Keratinocyte (primary cell): ENCODE measurements at regions not wholly inside any gene's neighbourhood (a gene's known extent, or its start where the extent isn't known, plus 50 kb on each side); places are given as distances from the start of the nearest gene placed in this dataset.

Source experiments
- DNase-seq: peaks from one replicate; pipeline ENCODE4 v3.0.0-alpha.2; 2011; ENCODE audit warnings: low read depth, missing footprints, low spot score
- FAIRE-seq: peaks from 2 replicates; lab custom pipeline; 2011; peaks lifted over from hg19 to GRCh38; lab: Jason Lieb, UNC
- H2AFZ ChIP-seq: 2 replicates; pipeline ENCODE4 v1.6.0; 2012; ENCODE audit warnings: low read length, control low read depth, inconsistent platforms; ENCODE audit not compliant: control insufficient read depth
- H3K27ac ChIP-seq: 2 replicates; pipeline ENCODE4 v1.5.1; 2011; ENCODE audit warnings: low read length; ENCODE audit not compliant: control insufficient read depth, insufficient read depth
- H3K27me3 ChIP-seq: 3 replicates; pipeline ENCODE4 v1.6.0; 2011; ENCODE audit warnings: low read length; ENCODE audit not compliant: control insufficient read depth, insufficient read depth; ENCODE audit errors: extremely low read depth
- H3K36me3 ChIP-seq, 2 experiments: 2 replicates in 1 of 2; 3 replicates in 1 of 2; pipeline ENCODE4 v1.5.1; 2011; ENCODE audit warnings: low read length in 2 of 2, mild to moderate bottlenecking in 1 of 2; ENCODE audit not compliant: control insufficient read depth in 2 of 2, insufficient read depth in 2 of 2; ENCODE audit errors: extremely low read depth in 1 of 2
- H3K4me1 ChIP-seq: 3 replicates; pipeline ENCODE4 v1.5.1; 2011; ENCODE audit warnings: low read length; ENCODE audit not compliant: control insufficient read depth, insufficient read depth; ENCODE audit errors: extremely low read depth
- H3K4me2 ChIP-seq: 3 replicates; pipeline ENCODE4 v1.6.0; 2011; ENCODE audit warnings: low read depth, low read length; ENCODE audit not compliant: control insufficient read depth, insufficient read depth; ENCODE audit errors: extremely low read depth
- H3K4me3 ChIP-seq, 3 experiments: fragments of 200-600 bp in 1 of 3; sonication (generic) in 1 of 3; 2 replicates in 2 of 3; 3 replicates in 1 of 3; pipeline ENCODE4 v1.5.1; 2011 to 2016; ENCODE audit warnings: low read length in 3 of 3, mild to moderate bottlenecking in 3 of 3, control low read depth in 2 of 3, inconsistent platforms in 1 of 3, low read depth in 1 of 3, mixed read lengths in 1 of 3, mixed run types in 1 of 3, moderate library complexity in 1 of 3; ENCODE audit not compliant: control insufficient read depth in 2 of 3, insufficient read depth in 2 of 3; ENCODE audit errors: extremely low read depth in 1 of 3
- H3K79me2 ChIP-seq: 2 replicates; pipeline ENCODE4 v1.6.0; 2012; ENCODE audit warnings: low read length; ENCODE audit not compliant: control insufficient read depth, insufficient read depth
- H3K9ac ChIP-seq: 3 replicates; pipeline ENCODE4 v1.6.0; 2011; ENCODE audit warnings: low read length; ENCODE audit not compliant: control insufficient read depth, insufficient read depth; ENCODE audit errors: extremely low read depth
- H3K9me1 ChIP-seq: 3 replicates; pipeline ENCODE4 v1.6.0; 2011; ENCODE audit warnings: low read length; ENCODE audit not compliant: control insufficient read depth, insufficient read depth; ENCODE audit errors: extremely low read depth
- H3K9me3 ChIP-seq: 2 replicates; pipeline ENCODE4 v1.5.1; 2012; ENCODE audit warnings: low read depth, low read length; ENCODE audit not compliant: control insufficient read depth
- H4K20me1 ChIP-seq: 3 replicates; pipeline ENCODE4 v1.6.0; 2011; ENCODE audit warnings: low read length; ENCODE audit not compliant: control insufficient read depth, insufficient read depth; ENCODE audit errors: extremely low read depth
- EZH2 ChIP-seq: IDR thresholded peaks from one replicate; pipeline ENCODE4 v1.6.1; 2012; ENCODE audit warnings: inconsistent platforms, mild to moderate bottlenecking, low read length, moderate library complexity
- dilution Hi-C: fragments of 300-500 bp; cut with MboI; formaldehyde crosslinking; loops from one replicate; pipeline ENCODE4 v1.7.0; 2020; ENCODE audit warnings: low sequenced_read_pairs; ENCODE audit not compliant: extremely low pct_ligation_motif_present
- TF ChIP-seq, protein P1 (sequence below), 3 experiments: IDR thresholded peaks in 1 of 3; conservative IDR thresholded peaks in 1 of 3; optimal IDR thresholded peaks in 1 of 3; 2 replicates in 2 of 3; 3 replicates in 1 of 3; pipeline versions ENCODE3 to v1.5.1; 2011; ENCODE audit warnings: low read length in 3 of 3, mild to moderate bottlenecking in 3 of 3, moderate library complexity in 2 of 3, control low read depth in 1 of 3, inconsistent platforms in 1 of 3; ENCODE audit not compliant: insufficient read depth in 2 of 3; ENCODE audit errors: extremely low read depth in 1 of 3

DNA sequence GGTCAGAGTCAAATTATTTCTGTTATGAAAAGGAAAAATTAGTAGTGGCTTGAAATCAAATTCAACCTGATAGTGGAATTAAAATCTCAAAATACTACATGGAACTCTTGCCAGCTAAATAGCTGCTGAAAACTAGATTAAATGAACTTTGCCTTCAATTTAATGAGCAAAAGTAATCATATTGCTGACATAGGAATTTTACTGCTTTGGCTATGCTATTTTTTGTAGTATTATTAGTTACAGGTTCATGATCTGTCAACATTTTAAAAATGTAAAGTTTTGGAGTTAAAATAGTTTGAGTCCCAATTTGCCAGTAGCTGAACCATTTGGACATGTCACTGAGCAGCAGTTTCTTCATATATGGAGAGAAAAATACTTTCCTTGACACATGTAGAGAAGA is 81.4 kb downstream of the RERGL start:
- dilution Hi-C loops, result no loop called here
- no peaks in the 10 kb centered on the region for H3K27me3 ChIP-seq

DNA sequence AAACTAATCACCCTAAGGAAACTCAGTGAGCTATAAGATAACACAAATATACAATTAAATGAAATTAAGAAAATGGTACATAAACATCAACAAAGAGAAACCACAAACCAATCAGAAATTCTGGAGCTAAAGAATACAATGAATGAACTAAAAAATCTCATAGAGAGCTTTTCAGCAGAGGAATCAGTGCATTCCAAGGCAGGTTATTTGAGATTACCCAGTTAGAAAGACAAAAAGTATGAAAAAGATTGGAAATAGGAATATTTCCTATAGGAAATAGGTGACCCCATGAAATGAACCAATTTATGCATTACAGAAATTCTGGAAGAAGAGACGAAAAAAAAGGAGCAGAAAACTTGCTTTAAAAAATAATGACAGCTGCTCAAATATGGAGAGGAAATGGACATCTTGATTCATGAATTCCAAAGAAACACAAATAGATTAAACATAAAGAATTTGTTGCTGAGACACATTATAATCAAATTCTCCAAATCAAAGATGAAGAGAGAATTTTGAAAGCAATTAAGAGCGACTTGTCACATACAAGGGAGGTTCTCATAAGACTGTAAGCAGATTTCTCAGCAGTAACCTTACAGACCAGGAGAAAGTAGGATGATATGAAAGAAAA is 90.7 kb downstream of the RERGL start:
- no peak overlapping the region for H3K27ac ChIP-seq
- FAIRE-seq (no peak), DNase-seq (no peak)
- no peak overlapping the region for H3K4me3 ChIP-seq
- no peaks in the 10 kb centered on the region for H4K20me1 ChIP-seq
- no peak overlapping the region for H2AFZ ChIP-seq
- no peaks in the 10 kb centered on the region for H3K4me1 ChIP-seq
- H3K27me3 ChIP-seq, result no peaks in the 10 kb centered on the region
- dilution Hi-C loops, result no loop called here
- no peaks in the 10 kb centered on the region for H3K9me3 ChIP-seq
- TF ChIP-seq EZH2, result no peak
- TF ChIP-seq, protein P1, sequence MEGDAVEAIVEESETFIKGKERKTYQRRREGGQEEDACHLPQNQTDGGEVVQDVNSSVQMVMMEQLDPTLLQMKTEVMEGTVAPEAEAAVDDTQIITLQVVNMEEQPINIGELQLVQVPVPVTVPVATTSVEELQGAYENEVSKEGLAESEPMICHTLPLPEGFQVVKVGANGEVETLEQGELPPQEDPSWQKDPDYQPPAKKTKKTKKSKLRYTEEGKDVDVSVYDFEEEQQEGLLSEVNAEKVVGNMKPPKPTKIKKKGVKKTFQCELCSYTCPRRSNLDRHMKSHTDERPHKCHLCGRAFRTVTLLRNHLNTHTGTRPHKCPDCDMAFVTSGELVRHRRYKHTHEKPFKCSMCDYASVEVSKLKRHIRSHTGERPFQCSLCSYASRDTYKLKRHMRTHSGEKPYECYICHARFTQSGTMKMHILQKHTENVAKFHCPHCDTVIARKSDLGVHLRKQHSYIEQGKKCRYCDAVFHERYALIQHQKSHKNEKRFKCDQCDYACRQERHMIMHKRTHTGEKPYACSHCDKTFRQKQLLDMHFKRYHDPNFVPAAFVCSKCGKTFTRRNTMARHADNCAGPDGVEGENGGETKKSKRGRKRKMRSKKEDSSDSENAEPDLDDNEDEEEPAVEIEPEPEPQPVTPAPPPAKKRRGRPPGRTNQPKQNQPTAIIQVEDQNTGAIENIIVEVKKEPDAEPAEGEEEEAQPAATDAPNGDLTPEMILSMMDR (optimal IDR thresholded peaks at IDR 0.05 in 1 of 3, IDR thresholded peaks at IDR 0.05 in 1 of 3, conservative IDR thresholded peaks at IDR 0.05 in 1 of 3; ENCODE audit: extremely low read depth in 1 of 3, insufficient read depth in 2 of 3, low read length in 3 of 3), result no peak
- no peak overlapping the region for H3K4me2 ChIP-seq
- H3K79me2 ChIP-seq, result no peaks in the 10 kb centered on the region
- no peaks in the 10 kb centered on the region for H3K36me3 ChIP-seq
- H3K9ac ChIP-seq, result no peak overlapping the region
- H3K9me1 ChIP-seq, result no peaks in the 10 kb centered on the region

More for the DNA sequence above, 81.4 kb downstream of the RERGL start:
- no peak for TF ChIP-seq EZH2
- TF ChIP-seq, protein P1 (optimal IDR thresholded peaks at IDR 0.05 in 1 of 3, IDR thresholded peaks at IDR 0.05 in 1 of 3, conservative IDR thresholded peaks at IDR 0.05 in 1 of 3; ENCODE audit: extremely low read depth in 1 of 3, insufficient read depth in 2 of 3, low read length in 3 of 3), result no peak
- no peak overlapping the region for H2AFZ ChIP-seq
- H3K27ac ChIP-seq, result no peak overlapping the region
- no peak overlapping the region for H3K4me2 ChIP-seq
- H3K36me3 ChIP-seq, result no peaks in the 10 kb centered on the region
- no peaks in the 10 kb centered on the region for H4K20me1 ChIP-seq
- no peaks in the 10 kb centered on the region for H3K9me1 ChIP-seq
- no peak overlapping the region for H3K9ac ChIP-seq
- no peak overlapping the region for H3K4me3 ChIP-seq
- H3K9me3 ChIP-seq, result no peaks in the 10 kb centered on the region
- DNase-seq (no peak), FAIRE-seq (no peak)
- no peaks in the 10 kb centered on the region for H3K4me1 ChIP-seq
- no peaks in the 10 kb centered on the region for H3K79me2 ChIP-seq
